GM19324 (cell line): ENCODE measurements at regions not wholly inside any gene's neighbourhood (a gene's known extent, or its start where the extent isn't known, plus 50 kb on each side); places are given as distances from the start of the nearest gene placed in this dataset.
"Not testable (repeated sequence)": the region's sequence is repeated elsewhere in the genome, so short reads cannot be mapped to it uniquely, and the experiment has no call there.

Source experiments
- ATAC-seq: cut with Tn5 transposase; IDR thresholded peaks from one replicate; pipeline ENCODE4 v1.9.1; 2021; ENCODE audit warnings: mild to moderate bottlenecking, moderate library complexity; ENCODE audit not compliant: unreplicated experiment, low FRiP score

- ATAC-seq: not testable (repeated sequence)
Observed at GRCh38 chr2:89246027-89246426, 554.6 kb downstream of the RPIA start.

DNA sequence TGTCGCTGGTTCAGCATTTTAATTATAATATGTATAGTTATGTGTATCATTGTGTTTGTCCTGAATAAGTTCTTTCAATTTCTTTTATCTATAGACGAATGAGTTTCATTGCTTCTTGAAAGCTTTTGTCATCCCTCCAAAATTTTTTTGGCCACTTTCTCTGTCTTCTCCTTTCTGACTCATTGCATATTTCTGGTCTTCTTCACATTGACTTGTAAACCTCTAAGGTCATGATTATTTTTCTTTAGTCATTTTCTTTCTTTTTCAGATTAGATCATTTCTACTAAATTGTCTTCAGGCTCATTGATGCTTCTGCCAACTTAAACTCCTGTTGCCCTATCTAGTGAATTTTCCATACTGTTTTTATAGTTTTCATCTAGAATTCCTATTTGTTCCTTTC is 555.1 kb downstream of the RPIA start:
- ATAC-seq: not testable (repeated sequence)

DNA sequence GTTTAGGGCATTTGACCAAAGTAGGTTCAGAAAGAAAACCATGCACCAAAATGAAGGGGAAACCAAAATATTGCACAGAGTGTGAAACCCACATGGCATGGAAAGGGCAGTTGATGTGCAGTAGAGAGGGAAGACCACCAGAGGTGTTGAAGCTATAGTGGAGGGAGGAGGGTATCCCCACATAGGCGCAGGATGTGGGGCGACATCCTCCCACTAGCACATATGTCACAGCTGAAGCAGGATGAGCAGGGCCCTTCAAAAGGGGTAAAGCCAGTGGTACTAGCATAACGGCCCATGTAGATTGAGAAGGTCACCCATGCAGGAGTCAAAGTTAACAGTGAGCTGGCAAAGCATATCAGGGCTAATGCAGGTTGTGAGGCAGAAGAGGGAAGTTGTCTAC is 563.5 kb downstream of the RPIA start:
- ATAC-seq: not testable (repeated sequence)

DNA sequence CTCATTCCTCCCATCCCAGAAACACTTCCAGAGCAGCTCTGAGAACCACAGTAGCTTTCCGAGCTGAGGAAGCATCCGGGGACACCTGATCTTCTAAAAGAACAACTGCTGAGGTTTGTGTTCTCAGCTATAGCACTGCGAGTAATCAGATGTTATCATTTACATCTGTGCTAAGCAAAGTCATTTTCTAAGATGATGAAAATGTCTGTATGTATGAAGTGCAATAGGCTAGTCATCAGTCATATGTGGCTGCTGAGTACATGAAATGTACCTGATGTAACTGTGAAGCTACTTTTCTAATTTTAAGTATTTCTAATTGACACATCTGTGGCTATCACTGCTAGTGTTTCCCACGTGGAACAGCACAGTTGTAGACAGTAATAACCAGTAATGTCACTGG is 582.0 kb downstream of the RPIA start:
- ATAC-seq: not testable (repeated sequence)

- ATAC-seq: not testable (repeated sequence)
Observed at GRCh38 chr2:89280536-89280935, 589.1 kb downstream of the RPIA start.

- ATAC-seq: not testable (repeated sequence)
Observed at GRCh38 chr2:89286448-89287080, 595.1 kb downstream of the RPIA start.

GRCh38 chr2:89287084-89287483 is 595.6 kb downstream of the RPIA start:
- ATAC-seq: not testable (repeated sequence)

DNA sequence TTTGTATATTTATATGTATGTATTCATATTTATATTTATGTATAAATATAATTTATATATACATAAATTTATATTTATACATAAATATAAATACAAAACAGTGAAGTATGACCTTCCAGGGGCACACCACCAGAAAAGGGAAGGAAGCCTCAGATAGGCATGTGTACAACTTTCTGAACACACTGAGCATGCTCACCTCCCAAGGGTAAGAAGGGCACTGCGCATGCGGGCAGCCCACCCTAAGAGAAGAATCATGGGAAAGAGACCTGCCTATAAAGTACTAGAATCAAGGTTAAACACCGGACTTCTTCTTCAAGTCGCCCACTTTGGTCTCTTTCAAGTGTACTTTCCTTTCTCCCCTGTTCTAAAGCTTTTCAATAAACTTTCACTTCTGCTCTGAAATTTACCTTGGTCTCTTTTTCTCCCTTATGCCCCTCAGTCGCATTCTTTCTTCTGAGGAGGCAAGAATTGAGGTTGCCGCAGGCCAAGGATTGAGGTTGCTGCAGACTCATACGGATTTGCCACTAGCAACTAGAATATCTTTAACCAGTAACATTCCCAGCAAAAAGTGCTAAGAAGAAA is 600.3 kb downstream of the RPIA start:
- ATAC-seq: not testable (repeated sequence)

GRCh38 chr2:89293399-89293798 is 601.9 kb downstream of the RPIA start:
- not testable (repeated sequence) for ATAC-seq

GRCh38 chr2:89294335-89294734 is 602.9 kb downstream of the RPIA start:
- not testable (repeated sequence) for ATAC-seq

GRCh38 chr2:89296820-89297398 is 605.4 kb downstream of the RPIA start:
- not testable (repeated sequence) for ATAC-seq

DNA sequence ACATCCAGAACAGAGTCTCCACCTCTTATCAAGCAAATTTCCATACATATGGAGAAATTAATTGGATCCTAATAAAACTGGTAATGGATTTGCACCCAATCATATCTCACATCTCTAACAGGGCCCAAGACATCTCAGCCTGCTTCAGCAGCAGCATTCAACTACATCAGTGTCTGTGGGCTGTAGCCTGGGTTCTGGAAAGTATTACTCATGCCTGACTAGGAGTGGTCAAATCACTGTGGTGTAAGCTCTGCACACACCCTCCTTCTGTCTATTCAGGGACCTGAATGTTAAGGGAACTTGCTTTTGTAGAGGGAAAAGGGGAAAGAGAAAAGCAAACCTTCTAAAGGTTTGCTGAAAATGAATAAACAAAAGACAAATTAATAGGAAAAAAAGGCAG is 607.7 kb downstream of the RPIA start:
- not testable (repeated sequence) for ATAC-seq

DNA sequence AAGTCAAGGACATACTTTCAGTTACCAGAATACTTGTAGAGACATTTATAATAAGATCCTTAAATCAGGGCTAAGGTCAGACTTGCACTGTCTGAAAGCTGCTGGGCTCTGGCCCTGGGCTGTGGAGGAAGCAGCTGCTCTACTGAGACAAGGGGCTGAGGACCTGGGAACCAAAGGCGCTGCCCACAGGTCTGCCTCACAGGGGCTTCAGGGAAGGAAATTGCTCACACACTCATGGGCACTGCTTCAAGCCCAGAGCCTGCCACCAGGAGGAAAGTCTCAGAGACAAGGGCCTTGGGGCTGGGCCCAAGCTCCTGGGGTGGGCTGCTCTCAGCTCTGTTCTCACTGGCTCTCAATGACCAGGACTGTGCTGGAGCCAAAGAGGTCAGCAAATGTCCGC is 614.1 kb downstream of the RPIA start:
- ATAC-seq: not testable (repeated sequence)

DNA sequence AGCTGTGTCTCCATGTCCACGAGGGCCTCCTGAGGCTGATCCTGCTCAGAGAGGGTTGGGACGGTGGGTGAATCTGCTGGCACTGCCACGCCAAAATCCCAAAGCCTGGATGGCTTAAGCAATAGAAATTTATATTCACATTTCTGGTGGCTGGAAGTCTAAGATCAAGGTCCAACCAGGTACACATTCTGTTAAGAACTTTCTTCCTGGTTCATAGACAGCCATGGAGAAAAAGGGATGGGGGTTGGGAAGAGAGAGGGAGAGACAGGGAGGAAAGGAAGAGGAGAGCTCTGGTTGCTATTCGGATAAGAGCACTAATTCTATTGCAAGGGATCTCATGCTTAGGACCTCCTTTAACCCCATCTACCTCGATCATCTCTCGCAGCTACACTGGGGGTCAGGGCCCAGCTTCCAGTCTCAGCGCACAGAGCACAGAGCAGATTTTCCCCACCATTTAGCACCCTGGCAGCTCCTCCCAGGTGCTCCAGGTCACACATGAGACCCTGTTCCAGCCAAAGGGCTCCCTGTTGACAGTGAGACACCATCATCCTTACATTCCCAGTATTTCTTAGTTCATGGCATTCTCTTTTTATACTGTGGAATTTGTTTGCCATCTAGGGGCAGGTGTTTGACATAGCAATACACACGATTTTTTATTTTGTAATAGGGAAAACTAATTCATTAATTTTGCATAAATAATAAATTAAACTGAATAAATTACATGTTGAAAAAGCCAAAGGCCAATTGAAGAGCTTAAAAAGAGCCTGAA is 615.6 kb downstream of the RPIA start:
- not testable (repeated sequence) for ATAC-seq

DNA sequence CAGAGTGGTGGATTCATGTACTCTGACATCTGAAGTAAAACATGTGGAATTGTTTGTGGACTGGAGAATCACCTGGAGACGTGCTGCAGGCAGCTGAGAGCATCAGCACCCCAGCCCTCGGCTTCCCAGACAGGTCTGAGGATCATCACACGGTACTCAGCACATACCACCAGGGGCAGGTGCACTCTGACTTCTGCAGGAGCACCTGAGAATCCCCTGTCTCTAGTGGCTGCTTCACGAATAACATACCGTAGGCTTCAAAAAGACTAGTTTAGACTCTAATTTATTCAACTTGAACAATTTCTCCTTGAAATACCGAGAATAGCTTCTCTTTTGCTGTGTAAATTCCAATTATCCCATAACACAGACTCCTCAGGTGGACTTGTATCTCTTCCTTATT is 627.5 kb downstream of the RPIA start:
- not testable (repeated sequence) for ATAC-seq

DNA sequence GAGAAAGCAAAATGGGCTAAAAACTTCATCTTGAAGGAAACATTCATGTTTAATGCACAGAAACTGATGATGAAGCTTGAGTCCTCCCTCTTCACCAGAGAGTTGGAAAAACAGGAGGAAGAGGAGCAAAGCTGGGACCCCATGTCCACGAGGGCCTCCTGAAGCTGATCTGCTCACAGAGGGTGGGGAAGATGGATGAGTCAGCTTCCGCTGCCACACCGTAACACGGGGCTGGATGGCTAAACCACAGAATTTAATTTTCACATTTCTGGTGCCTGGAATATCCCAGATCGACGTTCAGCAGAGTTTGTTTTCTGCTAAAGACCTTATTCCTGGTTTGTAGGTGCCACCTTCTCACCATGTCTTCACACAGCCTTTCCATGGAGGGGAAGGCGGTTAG is 634.4 kb downstream of the RPIA start:
- ATAC-seq: not testable (repeated sequence)

DNA sequence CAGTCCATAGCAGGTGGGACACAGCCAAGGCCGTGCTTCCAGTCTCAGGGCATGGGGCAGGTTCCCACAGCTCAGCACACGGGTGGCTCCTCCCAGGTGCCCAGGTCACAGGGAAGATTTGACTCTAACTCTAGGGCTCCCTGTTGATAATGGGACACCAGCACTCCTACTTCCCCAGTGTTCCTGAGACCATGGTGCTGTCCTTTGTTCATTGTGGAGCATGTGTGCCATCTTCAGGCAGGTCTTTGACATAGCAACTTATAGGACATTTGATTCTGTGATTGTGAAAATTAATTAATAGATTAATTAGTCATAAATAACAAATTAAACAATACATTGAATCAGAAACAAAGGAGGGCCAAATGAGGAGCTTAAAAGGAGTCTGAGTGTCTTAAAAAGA is 635.0 kb downstream of the RPIA start:
- ATAC-seq: not testable (repeated sequence)

GRCh38 chr2:89328790-89329189 is 637.3 kb downstream of the RPIA start:
- ATAC-seq: not testable (repeated sequence)
